ENCODE measurements at regions not wholly inside any gene's neighbourhood (a gene's known extent, or its start where the extent isn't known, plus 50 kb on each side); places are given as distances from the start of the nearest gene placed in this dataset.

DNA sequence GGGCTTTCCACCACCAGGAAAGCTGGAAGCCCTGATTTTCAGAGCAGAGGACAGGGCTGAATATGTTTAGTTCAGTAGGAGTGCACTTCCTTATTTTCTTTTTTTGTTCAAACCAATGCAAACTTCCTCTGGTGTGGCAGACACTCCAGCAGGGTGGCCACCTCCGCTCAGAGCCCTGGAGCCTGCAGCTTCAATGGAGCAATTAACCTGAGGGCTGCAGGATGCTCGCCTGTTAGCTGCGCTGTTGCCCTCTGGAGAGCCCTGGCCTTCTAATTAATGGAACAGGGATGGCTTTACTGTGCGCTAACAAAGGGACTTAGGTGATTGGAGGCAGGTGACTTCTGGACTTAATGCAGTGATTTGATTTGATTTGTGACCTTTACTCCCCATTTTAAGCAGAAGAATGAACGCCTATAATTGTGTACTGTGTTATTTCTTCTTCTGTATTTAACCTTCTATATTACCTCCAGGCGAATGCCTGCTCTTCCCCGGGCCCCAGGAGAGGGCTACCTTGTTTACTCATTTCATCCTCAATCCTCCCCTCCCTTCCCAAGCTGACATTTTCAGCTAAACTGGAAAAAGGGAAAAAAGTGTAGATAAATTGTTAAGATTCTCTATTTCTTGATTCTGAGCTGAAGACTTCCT lies 123.0 kb upstream of the CTBP2 start:
- DNase-seq (ENCODE audit: extremely low read depth, insufficient read length) = no peak
- TF ChIP-seq, protein P1, sequence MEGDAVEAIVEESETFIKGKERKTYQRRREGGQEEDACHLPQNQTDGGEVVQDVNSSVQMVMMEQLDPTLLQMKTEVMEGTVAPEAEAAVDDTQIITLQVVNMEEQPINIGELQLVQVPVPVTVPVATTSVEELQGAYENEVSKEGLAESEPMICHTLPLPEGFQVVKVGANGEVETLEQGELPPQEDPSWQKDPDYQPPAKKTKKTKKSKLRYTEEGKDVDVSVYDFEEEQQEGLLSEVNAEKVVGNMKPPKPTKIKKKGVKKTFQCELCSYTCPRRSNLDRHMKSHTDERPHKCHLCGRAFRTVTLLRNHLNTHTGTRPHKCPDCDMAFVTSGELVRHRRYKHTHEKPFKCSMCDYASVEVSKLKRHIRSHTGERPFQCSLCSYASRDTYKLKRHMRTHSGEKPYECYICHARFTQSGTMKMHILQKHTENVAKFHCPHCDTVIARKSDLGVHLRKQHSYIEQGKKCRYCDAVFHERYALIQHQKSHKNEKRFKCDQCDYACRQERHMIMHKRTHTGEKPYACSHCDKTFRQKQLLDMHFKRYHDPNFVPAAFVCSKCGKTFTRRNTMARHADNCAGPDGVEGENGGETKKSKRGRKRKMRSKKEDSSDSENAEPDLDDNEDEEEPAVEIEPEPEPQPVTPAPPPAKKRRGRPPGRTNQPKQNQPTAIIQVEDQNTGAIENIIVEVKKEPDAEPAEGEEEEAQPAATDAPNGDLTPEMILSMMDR (IDR thresholded peaks at IDR 0.05; ENCODE audit: insufficient read depth, low read length, poor library complexity, severe bottlenecking) = no peak

DNA sequence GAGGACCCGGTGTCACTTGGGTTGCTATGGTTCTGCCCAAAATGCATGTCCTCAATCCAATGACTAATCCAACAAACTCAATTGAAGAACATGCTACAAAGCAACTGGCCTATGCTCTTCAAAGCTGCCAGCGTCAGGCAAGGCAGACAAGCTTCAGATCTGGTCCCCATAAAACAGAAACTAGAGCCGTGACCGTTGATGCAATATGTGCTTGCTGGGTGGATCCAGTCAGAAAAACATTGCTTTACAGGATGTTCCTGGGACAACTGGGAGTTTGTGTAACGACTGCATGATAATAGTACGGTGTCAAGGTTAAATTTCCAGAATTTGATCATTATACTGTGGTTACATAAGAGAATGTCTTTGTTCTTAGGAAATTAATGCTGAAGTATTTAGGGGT lies 120.7 kb upstream of the CTBP2 start:
- DNase-seq (ENCODE audit: extremely low read depth, insufficient read length) = no peak
- Histone ChIP-seq H3K4me3 (replicated peaks; ENCODE audit: low read depth, low read length) (no peak overlapping the region), H3K27me3 (replicated peaks; ENCODE audit: control insufficient read depth, insufficient read depth, low read length) (no peaks in the 10 kb centered on the region; the same call in 1 of the 2 replicates), H3K36me3 (ENCODE audit: control insufficient read depth, insufficient read depth, low read length) (no peaks in the 10 kb centered on the region)
- TF ChIP-seq, protein P1 (IDR thresholded peaks at IDR 0.05; ENCODE audit: insufficient read depth, low read length, poor library complexity, severe bottlenecking) = no peak

More for the DNA sequence above, 123.0 kb upstream of the CTBP2 start:
- no peaks in the 10 kb centered on the region; the same call in 1 of the 2 replicates for H3K27me3 ChIP-seq (replicated peaks; ENCODE audit: control insufficient read depth, insufficient read depth, low read length)
- no peak overlapping the region for H3K4me3 ChIP-seq (replicated peaks; ENCODE audit: low read depth, low read length)
- no peaks in the 10 kb centered on the region for H3K36me3 ChIP-seq (ENCODE audit: control insufficient read depth, insufficient read depth, low read length)

DNA sequence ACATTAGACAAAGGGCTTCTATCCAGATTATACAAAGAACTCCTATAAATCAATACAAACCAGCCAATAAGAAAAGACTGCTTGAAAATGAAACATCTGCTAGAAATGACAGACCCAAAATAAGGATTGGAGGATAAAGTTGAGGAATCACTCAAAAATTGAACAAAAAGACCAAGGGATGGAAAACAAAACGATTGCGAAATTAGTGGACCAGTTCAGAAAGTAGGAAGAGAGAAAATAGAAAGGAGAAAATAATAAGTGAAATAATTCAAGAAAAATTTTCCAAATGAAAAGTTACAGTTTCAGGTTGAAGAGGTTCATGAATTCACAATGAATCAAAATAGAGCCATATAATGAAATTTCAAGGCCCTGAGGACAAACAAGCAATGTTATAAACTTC lies 115.8 kb upstream of the CTBP2 start:
- no peaks in the 10 kb centered on the region for H3K36me3 ChIP-seq (ENCODE audit: control insufficient read depth, insufficient read depth, low read length)
- DNase-seq (ENCODE audit: extremely low read depth, insufficient read length) = no peak
- TF ChIP-seq, protein P1 (IDR thresholded peaks at IDR 0.05; ENCODE audit: insufficient read depth, low read length, poor library complexity, severe bottlenecking) = no peak
- H3K27me3 ChIP-seq (replicated peaks; ENCODE audit: control insufficient read depth, insufficient read depth, low read length) = no peaks in the 10 kb centered on the region
- H3K4me3 ChIP-seq (replicated peaks; ENCODE audit: low read depth, low read length) = no peak overlapping the region

DNA sequence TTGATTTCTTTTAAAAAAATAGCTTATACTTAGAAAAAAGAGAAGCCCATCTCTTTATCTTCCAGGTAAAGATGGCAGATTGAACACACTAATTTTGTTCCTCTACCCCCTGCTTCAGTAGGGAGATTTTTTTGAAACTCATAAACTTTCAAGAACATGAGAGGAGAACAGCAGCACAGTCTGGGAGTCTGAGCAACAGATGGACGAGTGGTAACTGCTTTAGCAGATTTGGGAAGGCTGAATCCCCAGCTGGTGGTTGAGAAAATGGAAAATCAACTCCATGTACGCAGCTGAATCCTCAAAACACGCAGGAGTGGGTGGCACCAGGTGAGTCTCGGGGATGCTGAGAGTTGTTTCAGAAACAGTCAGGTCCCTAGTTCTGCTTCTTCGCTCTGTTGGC lies 114.6 kb upstream of the CTBP2 start:
- H3K27me3 ChIP-seq (replicated peaks; ENCODE audit: control insufficient read depth, insufficient read depth, low read length) = no peaks in the 10 kb centered on the region
- H3K36me3 ChIP-seq (ENCODE audit: control insufficient read depth, insufficient read depth, low read length) = no peaks in the 10 kb centered on the region
- no peak for DNase-seq (ENCODE audit: extremely low read depth, insufficient read length)
- no peak overlapping the region for H3K4me3 ChIP-seq (replicated peaks; ENCODE audit: low read depth, low read length)
- TF ChIP-seq, protein P1 (IDR thresholded peaks at IDR 0.05; ENCODE audit: insufficient read depth, low read length, poor library complexity, severe bottlenecking) = no peak

DNA sequence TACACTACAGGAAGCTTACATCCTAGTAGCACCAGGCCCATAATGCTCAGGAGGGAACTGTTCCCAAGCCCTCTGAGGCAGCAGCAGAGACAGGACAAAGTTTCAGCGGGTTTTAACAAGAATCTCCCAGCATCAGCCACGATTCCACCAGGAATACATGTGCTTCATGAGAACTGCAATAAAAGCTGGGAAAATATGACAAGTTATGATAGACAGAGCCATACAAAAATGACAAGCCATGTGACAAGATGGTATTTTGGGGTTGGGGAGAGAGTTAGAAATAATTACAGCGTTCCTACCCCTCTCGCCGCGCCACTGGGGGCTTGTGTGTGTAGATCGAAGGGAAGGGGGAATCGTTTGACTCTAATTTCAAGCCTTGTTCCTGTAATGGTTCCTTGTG lies 112.7 kb upstream of the CTBP2 start:
- no peak overlapping the region for H3K4me3 ChIP-seq (replicated peaks; ENCODE audit: low read depth, low read length)
- TF ChIP-seq, protein P1 (IDR thresholded peaks at IDR 0.05; ENCODE audit: insufficient read depth, low read length, poor library complexity, severe bottlenecking) = no peak
- DNase-seq (ENCODE audit: extremely low read depth, insufficient read length) = no peak
- no peaks in the 10 kb centered on the region for H3K27me3 ChIP-seq (replicated peaks; ENCODE audit: control insufficient read depth, insufficient read depth, low read length)
- H3K36me3 ChIP-seq (ENCODE audit: control insufficient read depth, insufficient read depth, low read length) = no peaks in the 10 kb centered on the region

DNA sequence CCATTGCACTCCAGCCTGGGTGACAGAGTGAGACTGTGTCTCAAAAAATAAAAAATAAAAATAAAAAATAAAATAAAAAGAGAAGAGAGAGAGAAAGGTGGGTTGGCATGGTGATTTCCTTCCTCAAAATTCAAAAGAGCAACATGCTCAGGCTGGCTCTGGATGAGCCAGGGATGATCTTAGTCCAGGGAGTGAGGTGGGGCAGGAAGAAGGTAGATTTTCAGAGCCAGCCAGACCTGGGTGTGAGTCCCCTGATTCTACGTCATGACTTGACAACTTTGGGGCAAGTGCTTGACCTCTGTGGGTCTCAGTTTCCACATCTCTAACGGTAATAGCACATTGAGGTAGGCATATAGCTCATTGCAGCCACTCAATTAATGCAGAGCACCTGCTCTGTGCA lies 109.4 kb upstream of the CTBP2 start:
- TF ChIP-seq, protein P1 (IDR thresholded peaks at IDR 0.05; ENCODE audit: insufficient read depth, low read length, poor library complexity, severe bottlenecking) = no peak
- Histone ChIP-seq H3K36me3 (ENCODE audit: control insufficient read depth, insufficient read depth, low read length) (no peaks in the 10 kb centered on the region), H3K27me3 (replicated peaks; ENCODE audit: control insufficient read depth, insufficient read depth, low read length) (no peaks in the 10 kb centered on the region), H3K4me3 (replicated peaks; ENCODE audit: low read depth, low read length) (no peak overlapping the region)
- no peak for DNase-seq (ENCODE audit: extremely low read depth, insufficient read length)
